Ascending aorta (tissue), 2 donors: ENCODE measurements at regions not wholly inside any gene's neighbourhood (a gene's known extent, or its start where the extent isn't known, plus 50 kb on each side); places are given as distances from the start of the nearest gene placed in this dataset.

Source experiments
- DNase-seq, 2 donors: peaks; one replicate each; pipeline ENCODE4 v3.0.0-alpha.2; 2019; ENCODE audit warnings: low spot score in 2 of 2
- H3K27ac ChIP-seq, 2 donors: fragments of 200-600 bp; sonication (generic); one replicate each; pipeline ENCODE4 v1.5.1; 2016 to 2017; ENCODE audit warnings: mild to moderate bottlenecking in 1 of 2
- H3K27me3 ChIP-seq: fragments of 200-600 bp; sonication (generic); one replicate; pipeline ENCODE4 v1.5.1; 2017
- H3K36me3 ChIP-seq, 2 donors: fragments of 200-600 bp; sonication (generic); one replicate each; pipeline ENCODE4 v1.5.1; 2016
- H3K4me1 ChIP-seq, 2 donors: fragments of 200-600 bp; sonication (generic); one replicate each; pipeline ENCODE4 v1.5.1; 2016 to 2017; ENCODE audit warnings: mild to moderate bottlenecking in 1 of 2
- H3K4me3 ChIP-seq, 2 donors: fragments of 200-600 bp; sonication (generic); one replicate each; pipeline ENCODE4 v1.5.1; 2016 to 2017; ENCODE audit warnings: mild to moderate bottlenecking in 1 of 2
- H3K9me3 ChIP-seq, 2 donors: fragments of 200-600 bp; sonication (generic); one replicate each; pipeline ENCODE4 v1.5.1; 2016
- intact Hi-C: fragments of 100-400 bp; cut with DNase I; formaldehyde crosslinking; loops from one replicate; pipeline ENCODE4 v1.15.1; 2023
- TF ChIP-seq, protein P1 (sequence below), 3 experiments: fragments of 200-600 bp in 2 of 3; fragments of 450-650 bp in 1 of 3; sonication (generic) in 2 of 3; IDR thresholded peaks; one replicate each; pipeline ENCODE4 v1.5.1; 2016 to 2019; ENCODE audit warnings: antibody characterized with exemption in 3 of 3, mild to moderate bottlenecking in 1 of 3, moderate library complexity in 1 of 3

DNA sequence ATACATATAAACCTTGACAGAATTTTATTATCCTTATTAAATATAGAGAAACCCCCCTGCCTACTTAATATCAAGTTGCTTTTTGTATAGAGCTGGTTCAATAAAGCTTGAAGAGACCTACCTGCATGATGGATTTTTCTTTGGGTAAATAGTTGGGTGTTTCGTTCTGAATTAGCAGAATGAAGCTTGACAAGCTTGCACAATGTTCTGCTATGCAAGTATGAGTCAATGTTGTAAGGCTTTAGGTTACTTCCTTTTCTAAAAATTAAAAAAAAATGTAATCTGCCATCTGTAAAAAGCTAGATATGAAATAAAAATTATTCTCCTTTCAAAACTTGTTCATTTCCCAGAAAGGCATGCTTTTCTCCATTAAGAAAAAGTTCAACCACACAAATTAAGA, 1662.6 kb upstream of the SEL1L start:
- TF ChIP-seq, protein P1, sequence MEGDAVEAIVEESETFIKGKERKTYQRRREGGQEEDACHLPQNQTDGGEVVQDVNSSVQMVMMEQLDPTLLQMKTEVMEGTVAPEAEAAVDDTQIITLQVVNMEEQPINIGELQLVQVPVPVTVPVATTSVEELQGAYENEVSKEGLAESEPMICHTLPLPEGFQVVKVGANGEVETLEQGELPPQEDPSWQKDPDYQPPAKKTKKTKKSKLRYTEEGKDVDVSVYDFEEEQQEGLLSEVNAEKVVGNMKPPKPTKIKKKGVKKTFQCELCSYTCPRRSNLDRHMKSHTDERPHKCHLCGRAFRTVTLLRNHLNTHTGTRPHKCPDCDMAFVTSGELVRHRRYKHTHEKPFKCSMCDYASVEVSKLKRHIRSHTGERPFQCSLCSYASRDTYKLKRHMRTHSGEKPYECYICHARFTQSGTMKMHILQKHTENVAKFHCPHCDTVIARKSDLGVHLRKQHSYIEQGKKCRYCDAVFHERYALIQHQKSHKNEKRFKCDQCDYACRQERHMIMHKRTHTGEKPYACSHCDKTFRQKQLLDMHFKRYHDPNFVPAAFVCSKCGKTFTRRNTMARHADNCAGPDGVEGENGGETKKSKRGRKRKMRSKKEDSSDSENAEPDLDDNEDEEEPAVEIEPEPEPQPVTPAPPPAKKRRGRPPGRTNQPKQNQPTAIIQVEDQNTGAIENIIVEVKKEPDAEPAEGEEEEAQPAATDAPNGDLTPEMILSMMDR (IDR thresholded peaks at IDR 0.05), result no peak
- no peaks in the 10 kb centered on the region for H3K9me3 ChIP-seq
- no peaks in the 10 kb centered on the region for H3K36me3 ChIP-seq
- H3K27me3 ChIP-seq, result no peaks in the 10 kb centered on the region
- no peak overlapping the region for H3K27ac ChIP-seq
- intact Hi-C loops, result no loop called here
- no peak overlapping the region for H3K4me3 ChIP-seq
- H3K4me1 ChIP-seq, result no peaks in the 10 kb centered on the region
- no peak for DNase-seq

DNA sequence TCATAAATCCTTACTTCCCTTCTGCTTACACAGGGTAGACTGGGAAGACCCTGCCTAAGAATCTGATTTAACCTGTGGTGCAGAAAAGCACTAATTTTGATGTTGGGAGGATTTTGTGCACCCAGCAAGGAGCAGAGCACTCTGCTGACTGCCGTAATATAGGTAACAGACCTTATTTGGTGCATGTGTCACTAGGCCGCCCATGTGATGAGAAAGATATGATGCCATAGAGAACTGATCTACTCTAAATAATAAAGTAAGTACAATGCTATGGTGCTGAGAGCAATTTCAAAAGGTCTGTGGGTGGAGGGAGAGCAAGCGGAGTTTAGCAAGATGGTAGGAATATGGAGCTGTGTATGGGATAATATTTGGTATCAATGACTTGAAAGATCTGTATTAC, 1663.6 kb upstream of the SEL1L start:
- H3K36me3 ChIP-seq, result no peaks in the 10 kb centered on the region
- no peaks in the 10 kb centered on the region for H3K27me3 ChIP-seq
- H3K9me3 ChIP-seq, result no peaks in the 10 kb centered on the region
- intact Hi-C loops, result no loop called here
- no peak overlapping the region for H3K27ac ChIP-seq
- TF ChIP-seq, protein P1 (IDR thresholded peaks at IDR 0.05), result no peak
- H3K4me1 ChIP-seq, result no peaks in the 10 kb centered on the region
- H3K4me3 ChIP-seq, result no peak overlapping the region
- no peak for DNase-seq

DNA sequence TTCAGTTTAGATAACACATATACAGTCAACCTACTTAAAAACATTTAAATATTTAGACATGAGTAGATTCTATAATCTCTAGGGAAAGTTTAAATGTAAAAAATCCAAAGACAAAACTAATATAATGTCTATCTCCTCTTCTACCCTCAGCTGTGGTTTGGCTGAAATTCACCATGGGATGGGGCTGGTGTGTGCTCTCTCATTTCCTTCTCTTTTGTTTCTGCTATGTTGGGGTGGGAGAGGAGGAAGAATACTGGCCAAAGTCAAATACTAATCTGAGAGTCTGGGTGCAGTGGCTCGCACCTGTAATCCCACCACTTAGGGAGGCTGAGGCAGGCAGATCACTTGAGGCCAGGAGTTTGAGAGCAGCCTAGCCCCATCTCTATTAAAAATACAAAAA, 1673.9 kb upstream of the SEL1L start:
- intact Hi-C loops, result no loop called here

DNA sequence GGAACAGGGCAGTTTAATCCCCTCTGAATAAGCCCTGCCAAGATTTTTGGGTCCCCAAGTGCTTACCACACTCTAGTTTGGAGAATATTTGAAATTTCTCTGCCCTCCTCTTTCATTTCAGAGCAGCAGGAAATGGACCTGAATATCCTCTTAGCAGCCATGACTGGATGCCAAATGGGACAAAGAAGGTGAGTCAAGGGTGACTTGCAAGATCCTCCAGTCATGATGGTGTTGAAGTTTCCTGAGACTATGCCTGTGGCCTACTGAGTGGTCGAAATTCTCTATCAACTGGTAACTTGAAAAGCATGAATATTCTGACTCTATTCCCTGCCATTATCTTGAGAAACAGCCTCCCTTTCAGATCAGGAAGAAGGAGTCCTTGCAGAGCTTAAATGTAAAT, 1674.7 kb upstream of the SEL1L start:
- Histone ChIP-seq H3K4me1 (no peaks in the 10 kb centered on the region), H3K36me3 (no peaks in the 10 kb centered on the region), H3K4me3 (no peak overlapping the region), H3K27me3 (no peaks in the 10 kb centered on the region), H3K27ac (no peak overlapping the region), H3K9me3 (no peaks in the 10 kb centered on the region)
- DNase-seq, result no peak
- TF ChIP-seq, protein P1 (IDR thresholded peaks at IDR 0.05), result no peak
- intact Hi-C loops, result no loop called here

More for the DNA sequence above, 1673.9 kb upstream of the SEL1L start:
- TF ChIP-seq, protein P1 (IDR thresholded peaks at IDR 0.05), result no peak
- no peaks in the 10 kb centered on the region for H3K4me1 ChIP-seq
- H3K27me3 ChIP-seq, result no peaks in the 10 kb centered on the region
- H3K4me3 ChIP-seq, result no peak overlapping the region
- DNase-seq, result no peak
- H3K27ac ChIP-seq, result no peak overlapping the region
- H3K9me3 ChIP-seq, result no peaks in the 10 kb centered on the region
- no peaks in the 10 kb centered on the region for H3K36me3 ChIP-seq

DNA sequence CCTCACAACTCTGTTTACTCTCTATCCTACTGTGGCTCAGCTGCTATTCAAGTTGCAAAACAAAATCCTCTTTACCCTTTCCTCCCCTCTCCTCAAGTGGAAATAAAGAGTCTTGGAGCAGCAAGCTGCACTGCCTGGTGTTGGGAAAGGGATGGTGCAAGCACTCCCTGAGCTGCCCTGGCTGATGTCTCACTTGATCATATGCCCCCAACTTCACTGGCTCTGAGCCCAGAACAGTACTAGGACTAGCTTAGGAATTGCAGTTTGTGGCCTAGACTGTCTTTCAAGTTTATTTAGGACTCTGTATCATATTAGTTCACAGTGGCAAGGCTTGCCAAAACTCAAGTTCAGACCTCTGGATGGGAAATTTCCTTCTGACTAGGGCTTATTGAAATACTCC, 1683.8 kb upstream of the SEL1L start:
- Histone ChIP-seq H3K4me3 (no peak overlapping the region), H3K36me3 (no peaks in the 10 kb centered on the region), H3K27me3 (no peaks in the 10 kb centered on the region), H3K27ac (no peak overlapping the region), H3K9me3 (no peaks in the 10 kb centered on the region), H3K4me1 (no peaks in the 10 kb centered on the region)
- DNase-seq, result no peak
- intact Hi-C loops, result no loop called here
- TF ChIP-seq, protein P1 (IDR thresholded peaks at IDR 0.05), result no peak

DNA sequence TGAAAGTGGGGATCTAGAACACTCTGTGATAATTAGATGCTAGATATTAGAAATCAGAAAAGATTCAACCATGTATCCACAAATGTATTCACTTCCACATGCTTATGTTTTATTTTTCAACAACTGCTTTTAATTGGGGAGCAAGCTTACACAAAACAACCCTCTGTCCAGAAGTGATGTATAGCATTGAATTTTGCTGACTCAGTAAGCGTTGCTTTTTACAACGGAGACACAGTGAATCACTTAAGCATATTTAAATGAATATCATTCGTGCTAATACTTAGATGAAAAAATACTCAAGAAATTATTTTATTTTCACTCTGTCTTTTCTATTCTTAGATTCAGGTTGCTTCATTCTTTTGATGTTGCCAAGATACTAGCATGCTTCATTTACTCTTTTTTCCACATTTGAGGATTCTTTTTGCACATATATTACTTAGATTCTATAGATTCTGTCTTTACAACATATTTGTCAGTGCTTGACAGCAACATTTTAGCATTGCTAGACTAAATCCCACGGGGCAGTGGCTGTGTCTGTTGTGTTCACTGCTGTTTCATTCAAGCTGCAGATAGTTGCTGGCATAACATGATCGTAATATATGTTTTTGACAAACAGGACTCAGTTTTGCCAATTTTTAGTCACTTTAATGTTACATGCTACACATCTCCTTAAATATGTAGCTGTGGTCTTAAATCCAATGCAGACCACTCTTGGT, 1714.4 kb upstream of the SEL1L start:
- DNase-seq, result no peak
- no peak overlapping the region for H3K4me3 ChIP-seq
- no peaks in the 10 kb centered on the region for H3K9me3 ChIP-seq
- H3K4me1 ChIP-seq, result no peaks in the 10 kb centered on the region
- H3K27me3 ChIP-seq, result no peaks in the 10 kb centered on the region
- TF ChIP-seq, protein P1 (IDR thresholded peaks at IDR 0.05), result no peak
- H3K36me3 ChIP-seq, result no peaks in the 10 kb centered on the region
- intact Hi-C loops, result no loop called here
- H3K27ac ChIP-seq, result no peak overlapping the region
